HL-60 (cell line): ENCODE measurements at regions not wholly inside any gene's neighbourhood (a gene's known extent, or its start where the extent isn't known, plus 50 kb on each side); places are given as distances from the start of the nearest gene placed in this dataset.

Experiments used
- DNase-seq, 2 experiments: peaks; one replicate each; pipeline ENCODE4 v3.0.0-alpha.2; 2010 to 2020; ENCODE audit warnings: low read depth in 1 of 2, low spot score in 1 of 2
- H3K27ac ChIP-seq: fragments of 250-450 bp; sonication (Bioruptor Pico); replicated peaks from 2 replicates; pipeline ENCODE4 v1.5.1; 2020; ENCODE audit warnings: mild to moderate bottlenecking, moderate library complexity
- H3K27me3 ChIP-seq: fragments of 250-450 bp; sonication (Bioruptor Pico); 2 replicates; pipeline ENCODE4 v1.5.1; 2021; ENCODE audit warnings: mild to moderate bottlenecking, moderate library complexity; ENCODE audit not compliant: insufficient read depth, poor library complexity, severe bottlenecking
- H3K4me3 ChIP-seq: replicated peaks from 2 replicates; pipeline ENCODE4 v1.5.1; 2011; ENCODE audit warnings: mild to moderate bottlenecking, control low read depth, low read length; ENCODE audit not compliant: insufficient read depth
- CTCF ChIP-seq: IDR thresholded peaks from one replicate; pipeline ENCODE4 v1.5.1; 2011; ENCODE audit warnings: low read length, control low read depth, inconsistent platforms; ENCODE audit not compliant: insufficient read depth
- GABPA ChIP-seq: IDR thresholded peaks from 2 replicates; pipeline ENCODE4 v1.6.1; 2012; ENCODE audit warnings: low read depth
- POLR2AphosphoS5 ChIP-seq: IDR thresholded peaks from 2 replicates; pipeline ENCODE4 v1.6.1; 2012; ENCODE audit warnings: low read depth
- REST ChIP-seq: IDR thresholded peaks from 2 replicates; pipeline ENCODE4 v1.6.1; 2012; ENCODE audit warnings: low read depth; ENCODE audit not compliant: insufficient replicate concordance
- SPI1 ChIP-seq: IDR thresholded peaks from 2 replicates; pipeline ENCODE4 v1.6.1; 2012; ENCODE audit warnings: low read depth, mild to moderate bottlenecking, borderline replicate concordance

- no peak overlapping the region for H3K4me3 ChIP-seq
- no peak overlapping the region for H3K27ac ChIP-seq
- DNase-seq, result no peak
- no peak for TF ChIP-seq POLR2AphosphoS5
- TF ChIP-seq GABPA, result no peak
- TF ChIP-seq CTCF, result no peak
- no peak for TF ChIP-seq REST
- TF ChIP-seq SPI1, result no peak
- no peaks in the 10 kb centered on the region for H3K27me3 ChIP-seq
These were observed 283.0 kb upstream of the MAGI2 start for GRCh38 chr7:79736418-79736817.

GRCh38 chr7:79735012-79735411 lies 281.5 kb upstream of the MAGI2 start:
- H3K27me3 ChIP-seq, result no peaks in the 10 kb centered on the region
- H3K4me3 ChIP-seq, result no peak overlapping the region
- TF ChIP-seq SPI1 (no peak), GABPA (no peak), REST (no peak), POLR2AphosphoS5 (no peak), CTCF (no peak)
- no peak overlapping the region for H3K27ac ChIP-seq
- DNase-seq, result no peak

GRCh38 chr7:79734181-79734580 lies 280.7 kb upstream of the MAGI2 start:
- Histone ChIP-seq H3K27me3 (no peaks in the 10 kb centered on the region), H3K4me3 (no peak overlapping the region), H3K27ac (no peak overlapping the region)
- no peak for DNase-seq
- TF ChIP-seq SPI1 (no peak), POLR2AphosphoS5 (no peak), CTCF (no peak), REST (no peak), GABPA (no peak)
